Thoracic aorta (tissue), 2 donors: ENCODE measurements at regions not wholly inside any gene's neighbourhood (a gene's known extent, or its start where the extent isn't known, plus 50 kb on each side); places are given as distances from the start of the nearest gene placed in this dataset.

Experiments
- ATAC-seq: fragments of 150-250 bp; one replicate; pipeline ENCODE4 v1.8.0; 2017; ENCODE audit warnings: low read depth; ENCODE audit not compliant: insufficient number of reproducible peaks, low FRiP score
- DNase-seq: peaks from one replicate; pipeline ENCODE4 v3.0.0-alpha.2; 2020; ENCODE audit warnings: low spot score
- H3K27ac ChIP-seq, 2 donors: fragments of 200-600 bp; sonication (generic); 1 replicate in 1 of 2; 2 replicates in 1 of 2; pipeline ENCODE4 v1.5.1; 2016; ENCODE audit warnings: mild to moderate bottlenecking in 2 of 2, moderate library complexity in 2 of 2
- H3K27me3 ChIP-seq: fragments of 200-600 bp; sonication (generic); replicated peaks from 2 replicates; pipeline ENCODE4 v1.6.0; 2016; ENCODE audit warnings: mild to moderate bottlenecking; ENCODE audit not compliant: insufficient read depth
- H3K36me3 ChIP-seq: fragments of 200-600 bp; sonication (generic); one replicate; pipeline ENCODE4 v1.5.1; 2016
- H3K4me1 ChIP-seq, 2 donors: fragments of 200-600 bp; sonication (generic); 1 replicate in 1 of 2; 2 replicates in 1 of 2; pipeline versions ENCODE4 v1.5.1 to v1.6.0; 2016; ENCODE audit warnings: low read depth in 2 of 2, mild to moderate bottlenecking in 1 of 2; ENCODE audit not compliant: control insufficient read depth in 1 of 2
- H3K4me3 ChIP-seq: fragments of 200-600 bp; sonication (generic); 2 replicates; pipeline ENCODE4 v1.5.1; 2016; ENCODE audit warnings: mild to moderate bottlenecking
- H3K9me3 ChIP-seq: fragments of 200-600 bp; sonication (generic); 2 replicates; pipeline ENCODE4 v1.5.1; 2016
- TF ChIP-seq, protein P1 (sequence below): fragments of 200-600 bp; sonication (generic); IDR thresholded peaks from one replicate; pipeline ENCODE4 v1.5.1; 2019; ENCODE audit warnings: antibody characterized with exemption

DNA sequence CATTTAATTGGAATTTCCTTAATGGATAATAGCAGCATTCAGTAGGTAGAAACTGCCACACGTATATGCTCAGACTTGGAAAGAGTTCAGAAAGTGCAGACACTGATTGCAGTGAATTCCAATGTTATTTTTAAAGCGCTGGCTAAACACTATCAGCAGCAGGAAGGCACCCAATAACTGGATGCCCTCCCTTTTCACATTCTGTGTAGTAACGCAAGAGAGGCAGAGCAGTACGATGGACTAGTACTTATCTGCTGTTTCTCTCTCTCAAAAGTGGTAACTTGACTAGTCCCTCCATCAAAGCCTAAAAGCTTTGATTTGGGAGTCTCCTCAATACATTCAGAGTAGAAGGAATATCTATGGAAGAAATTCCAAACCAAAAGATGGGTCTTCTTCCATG is 791.0 kb downstream of the TMTC2 start:
- no peaks in the 10 kb centered on the region for H3K4me1 ChIP-seq
- H3K9me3 ChIP-seq: no peaks in the 10 kb centered on the region
- no peak overlapping the region for H3K27ac ChIP-seq
- H3K4me3 ChIP-seq: no peak overlapping the region
- no peak for DNase-seq
- H3K36me3 ChIP-seq: no peaks in the 10 kb centered on the region
- TF ChIP-seq, protein P1, sequence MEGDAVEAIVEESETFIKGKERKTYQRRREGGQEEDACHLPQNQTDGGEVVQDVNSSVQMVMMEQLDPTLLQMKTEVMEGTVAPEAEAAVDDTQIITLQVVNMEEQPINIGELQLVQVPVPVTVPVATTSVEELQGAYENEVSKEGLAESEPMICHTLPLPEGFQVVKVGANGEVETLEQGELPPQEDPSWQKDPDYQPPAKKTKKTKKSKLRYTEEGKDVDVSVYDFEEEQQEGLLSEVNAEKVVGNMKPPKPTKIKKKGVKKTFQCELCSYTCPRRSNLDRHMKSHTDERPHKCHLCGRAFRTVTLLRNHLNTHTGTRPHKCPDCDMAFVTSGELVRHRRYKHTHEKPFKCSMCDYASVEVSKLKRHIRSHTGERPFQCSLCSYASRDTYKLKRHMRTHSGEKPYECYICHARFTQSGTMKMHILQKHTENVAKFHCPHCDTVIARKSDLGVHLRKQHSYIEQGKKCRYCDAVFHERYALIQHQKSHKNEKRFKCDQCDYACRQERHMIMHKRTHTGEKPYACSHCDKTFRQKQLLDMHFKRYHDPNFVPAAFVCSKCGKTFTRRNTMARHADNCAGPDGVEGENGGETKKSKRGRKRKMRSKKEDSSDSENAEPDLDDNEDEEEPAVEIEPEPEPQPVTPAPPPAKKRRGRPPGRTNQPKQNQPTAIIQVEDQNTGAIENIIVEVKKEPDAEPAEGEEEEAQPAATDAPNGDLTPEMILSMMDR: no peak
- no peak for ATAC-seq
- H3K27me3 ChIP-seq: no peaks in the 10 kb centered on the region

DNA sequence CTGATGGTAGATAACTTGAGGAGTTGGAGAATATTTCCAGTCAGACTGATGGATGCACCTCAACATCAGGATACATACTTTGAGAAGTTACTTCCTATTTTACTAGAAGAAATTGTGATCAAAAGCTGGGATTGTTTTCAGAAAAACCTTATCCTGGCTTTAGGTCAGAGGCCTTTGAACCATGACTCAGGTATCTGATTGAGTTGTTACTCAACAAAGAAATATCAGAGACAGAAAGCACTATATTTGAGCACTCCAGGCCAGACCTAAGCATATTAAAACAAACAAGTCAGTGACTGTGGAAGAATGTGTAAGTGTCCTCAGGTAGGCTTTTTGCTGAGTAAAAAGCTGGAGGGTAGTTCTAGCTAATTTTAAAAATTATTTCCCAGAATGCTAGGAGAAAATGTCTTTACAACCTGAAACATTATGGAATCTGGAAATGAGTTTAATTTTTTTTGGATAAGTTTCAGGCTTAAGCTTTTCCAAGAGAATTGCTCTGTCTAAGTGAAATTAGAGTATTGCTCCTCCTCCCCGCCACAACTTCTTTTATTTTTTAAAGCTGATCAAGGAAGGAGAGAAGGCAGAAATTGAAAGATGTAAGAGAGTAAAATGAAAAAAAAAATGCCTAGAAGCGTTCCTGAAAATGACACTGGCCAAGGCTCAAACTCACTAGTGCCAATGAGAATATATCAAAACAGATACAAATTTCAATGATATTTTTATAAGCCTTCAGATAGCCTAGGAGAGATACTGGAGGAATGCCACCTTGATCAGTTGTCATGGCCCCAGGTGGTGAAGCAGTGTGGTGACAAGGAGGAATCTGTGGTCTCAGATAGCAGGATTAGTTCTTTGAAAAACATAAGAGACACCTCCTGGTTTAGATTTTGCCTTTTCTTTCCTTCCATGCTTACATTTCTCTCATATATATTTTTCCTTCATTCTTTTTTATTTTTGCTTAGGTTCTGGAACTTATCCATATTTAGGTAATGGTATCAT is 790.3 kb downstream of the TMTC2 start:
- no peak overlapping the region for H3K27ac ChIP-seq
- no peak for DNase-seq
- H3K27me3 ChIP-seq: no peaks in the 10 kb centered on the region
- no peak overlapping the region for H3K4me3 ChIP-seq
- TF ChIP-seq, protein P1: no peak
- no peak for ATAC-seq
- H3K9me3 ChIP-seq: no peaks in the 10 kb centered on the region
- no peaks in the 10 kb centered on the region for H3K36me3 ChIP-seq
- no peaks in the 10 kb centered on the region for H3K4me1 ChIP-seq

DNA sequence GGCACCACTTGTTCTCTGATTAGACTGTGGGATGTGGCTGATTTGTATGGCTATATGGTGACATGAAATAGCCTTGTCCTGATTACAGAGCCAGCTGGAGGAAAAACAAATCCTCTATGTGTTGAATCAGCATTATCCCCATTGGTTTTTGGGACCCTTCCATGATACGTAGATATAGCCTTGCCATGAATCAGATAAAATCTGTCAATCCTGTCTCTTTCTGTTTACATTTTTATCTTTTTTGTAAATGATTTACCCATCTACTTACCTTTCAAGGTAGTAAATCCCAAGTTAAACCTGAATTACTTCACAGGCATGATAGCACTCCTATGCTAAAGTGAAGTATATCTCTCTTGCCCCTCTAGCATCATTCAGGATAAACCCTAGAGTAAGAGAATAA is 789.3 kb downstream of the TMTC2 start:
- ATAC-seq (no peak), DNase-seq (no peak)
- H3K4me3 ChIP-seq: no peak overlapping the region
- TF ChIP-seq, protein P1: no peak
- no peaks in the 10 kb centered on the region for H3K36me3 ChIP-seq
- H3K9me3 ChIP-seq: no peaks in the 10 kb centered on the region
- no peaks in the 10 kb centered on the region for H3K27me3 ChIP-seq
- H3K27ac ChIP-seq: no peak overlapping the region
- no peaks in the 10 kb centered on the region for H3K4me1 ChIP-seq

DNA sequence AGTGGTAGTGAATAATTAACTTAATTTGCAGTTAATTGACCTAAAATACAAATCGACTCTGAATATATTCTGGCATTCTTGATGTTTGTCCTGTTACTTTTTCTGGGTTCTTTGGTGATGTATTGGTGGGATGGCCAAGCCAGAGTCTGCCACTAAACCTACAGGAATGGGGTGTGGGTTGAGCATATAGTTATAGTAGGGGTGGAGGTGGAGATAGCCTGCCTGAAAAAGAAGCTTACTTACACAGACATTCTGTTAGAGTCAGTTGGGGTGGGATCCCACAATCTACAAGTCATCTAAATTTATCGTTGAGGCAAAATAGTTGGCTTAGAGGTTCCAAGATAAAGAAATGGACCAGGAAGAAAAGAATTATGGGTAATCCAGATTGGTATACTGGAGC is 787.7 kb downstream of the TMTC2 start:
- Histone ChIP-seq H3K9me3 (no peaks in the 10 kb centered on the region), H3K36me3 (no peaks in the 10 kb centered on the region), H3K4me3 (no peak overlapping the region), H3K4me1 (no peaks in the 10 kb centered on the region), H3K27me3 (no peaks in the 10 kb centered on the region), H3K27ac (no peak overlapping the region)
- TF ChIP-seq, protein P1: no peak
- DNase-seq: no peak
- no peak for ATAC-seq

DNA sequence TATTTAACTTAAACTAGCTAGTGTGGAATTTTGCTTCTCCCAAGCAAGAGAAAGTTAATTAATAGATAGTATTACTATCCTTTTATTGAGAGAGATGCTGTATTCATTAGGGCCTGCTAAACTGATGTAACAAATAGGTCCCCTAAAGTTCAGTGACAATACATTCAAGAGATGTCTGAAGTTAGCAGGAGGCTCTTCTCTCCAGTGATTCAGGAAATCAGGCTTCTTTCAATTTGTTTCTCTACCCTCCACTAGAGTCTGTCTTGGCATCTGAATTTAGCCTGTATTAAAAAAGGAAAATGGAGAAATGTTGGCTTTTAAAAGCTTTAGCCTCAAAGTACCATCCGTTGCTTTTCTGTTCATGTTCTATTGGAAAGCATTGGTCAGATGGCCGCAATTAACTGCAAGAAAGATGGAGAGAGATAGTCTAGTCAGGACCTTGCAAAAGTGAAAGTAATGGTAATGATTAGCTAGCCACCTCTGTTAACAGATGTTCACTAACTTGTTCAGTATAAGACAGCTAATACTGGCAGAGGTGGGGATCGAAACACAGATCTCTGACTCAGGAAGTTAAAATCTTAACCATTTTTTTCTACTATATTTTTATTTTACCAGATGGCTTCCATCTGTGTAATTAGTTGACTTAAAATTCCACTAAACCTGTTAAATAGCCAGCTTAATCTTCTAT is 786.8 kb downstream of the TMTC2 start:
- no peak for ATAC-seq
- TF ChIP-seq, protein P1: no peak

More for the DNA sequence above, 786.8 kb downstream of the TMTC2 start:
- H3K36me3 ChIP-seq: no peaks in the 10 kb centered on the region
- no peaks in the 10 kb centered on the region for H3K27me3 ChIP-seq
- no peaks in the 10 kb centered on the region for H3K9me3 ChIP-seq
- H3K4me3 ChIP-seq: no peak overlapping the region
- no peaks in the 10 kb centered on the region for H3K4me1 ChIP-seq
- H3K27ac ChIP-seq: no peak overlapping the region
- no peak for DNase-seq
